ENCODE measurements at regions not wholly inside any gene's neighbourhood (a gene's known extent, or its start where the extent isn't known, plus 50 kb on each side); places are given as distances from the start of the nearest gene placed in this dataset.
"Not testable (repeated sequence)": the region's sequence is repeated elsewhere in the genome, so short reads cannot be mapped to it uniquely, and the experiment has no call there.

DNA sequence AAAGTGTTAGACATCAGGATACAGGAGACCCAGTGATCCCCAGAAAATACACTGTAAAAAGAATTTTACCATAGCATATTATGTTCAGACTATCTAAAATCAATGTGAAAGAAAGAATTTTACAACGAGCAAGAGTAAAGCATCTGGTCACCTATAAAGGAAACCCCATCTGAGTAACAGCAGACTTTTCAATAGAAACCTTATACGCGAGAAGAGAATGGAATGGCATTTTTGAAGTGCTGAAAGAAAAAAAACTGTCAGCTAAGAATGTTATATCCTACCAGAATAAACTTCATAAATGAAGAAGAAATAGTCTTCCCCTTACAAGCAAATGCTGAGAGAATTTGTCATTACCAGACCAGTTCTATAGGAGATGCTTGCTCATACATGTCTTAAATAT lies 532.1 kb upstream of the NR5A2 start:
- no peaks in the 10 kb centered on the region for H3K4me1 ChIP-seq
- H3K4me3 ChIP-seq, result no peak overlapping the region
- no peak overlapping the region for H3K27ac ChIP-seq
- WGBS, 2 donors, result 76 to 92% methylated on average over 3 of the region's 3 CpGs
- DNase-seq, result no peak
- intact Hi-C loops (cut with DNase I), result no loop called here
- no peak for ATAC-seq
- TF ChIP-seq POLR2A (IDR thresholded peaks at IDR 0.05), result no peak
- TF ChIP-seq, protein P1, sequence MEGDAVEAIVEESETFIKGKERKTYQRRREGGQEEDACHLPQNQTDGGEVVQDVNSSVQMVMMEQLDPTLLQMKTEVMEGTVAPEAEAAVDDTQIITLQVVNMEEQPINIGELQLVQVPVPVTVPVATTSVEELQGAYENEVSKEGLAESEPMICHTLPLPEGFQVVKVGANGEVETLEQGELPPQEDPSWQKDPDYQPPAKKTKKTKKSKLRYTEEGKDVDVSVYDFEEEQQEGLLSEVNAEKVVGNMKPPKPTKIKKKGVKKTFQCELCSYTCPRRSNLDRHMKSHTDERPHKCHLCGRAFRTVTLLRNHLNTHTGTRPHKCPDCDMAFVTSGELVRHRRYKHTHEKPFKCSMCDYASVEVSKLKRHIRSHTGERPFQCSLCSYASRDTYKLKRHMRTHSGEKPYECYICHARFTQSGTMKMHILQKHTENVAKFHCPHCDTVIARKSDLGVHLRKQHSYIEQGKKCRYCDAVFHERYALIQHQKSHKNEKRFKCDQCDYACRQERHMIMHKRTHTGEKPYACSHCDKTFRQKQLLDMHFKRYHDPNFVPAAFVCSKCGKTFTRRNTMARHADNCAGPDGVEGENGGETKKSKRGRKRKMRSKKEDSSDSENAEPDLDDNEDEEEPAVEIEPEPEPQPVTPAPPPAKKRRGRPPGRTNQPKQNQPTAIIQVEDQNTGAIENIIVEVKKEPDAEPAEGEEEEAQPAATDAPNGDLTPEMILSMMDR (IDR thresholded peaks at IDR 0.05), result no peak
- H3K27me3 ChIP-seq, result no peaks in the 10 kb centered on the region
- H3K9me3 ChIP-seq, result peaks cover 0 to 6% (median 0%) of the 10 kb centered on the region in 3 donors
- H3K36me3 ChIP-seq (replicated peaks in 1 of 2; ENCODE audit: insufficient read depth in 1 of 2, low read depth in 2 of 2), result no peaks in the 10 kb centered on the region

DNA sequence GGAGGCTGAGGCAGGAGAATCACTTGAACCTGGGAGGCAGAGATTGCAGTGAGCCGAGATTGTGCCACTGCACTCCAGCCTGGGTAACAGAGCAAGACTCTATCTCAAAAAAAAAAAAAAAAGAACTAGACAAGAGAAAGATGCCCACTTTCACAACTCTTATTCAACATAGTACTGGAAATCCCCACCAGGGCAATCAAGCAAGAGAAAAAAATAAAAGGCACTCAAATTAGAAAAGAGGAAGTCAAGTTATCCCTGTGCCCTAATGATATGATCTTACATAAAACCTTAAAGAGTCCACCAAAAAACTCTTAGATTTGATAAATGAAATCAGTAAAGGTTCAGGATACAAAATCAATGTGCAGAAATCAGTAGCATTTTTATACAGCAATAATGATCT lies 528.7 kb upstream of the NR5A2 start:
- DNase-seq; intact Hi-C loops (cut with DNase I); H3K27me3 ChIP-seq; H3K4me3 ChIP-seq; H3K36me3 ChIP-seq (replicated peaks in 1 of 2; ENCODE audit: insufficient read depth in 1 of 2, low read depth in 2 of 2); H3K9me3 ChIP-seq; H3K27ac ChIP-seq; H3K4me1 ChIP-seq; ATAC-seq: not testable (repeated sequence)
- 71 to 92% methylated on average over 1 of the region's 1 CpG for WGBS, 2 donors

- Histone ChIP-seq H3K27ac (no peak overlapping the region), H3K4me1 (no peaks in the 10 kb centered on the region), H3K27me3 (no peaks in the 10 kb centered on the region), H3K4me3 (no peak overlapping the region), H3K36me3 (replicated peaks in 1 of 2; ENCODE audit: insufficient read depth in 1 of 2, low read depth in 2 of 2) (no peaks in the 10 kb centered on the region), H3K9me3 (no peaks in the 10 kb centered on the region)
- no peak for ATAC-seq
- no peak for DNase-seq
- intact Hi-C loops (cut with DNase I), result no loop called here
- no peak for TF ChIP-seq POLR2A (IDR thresholded peaks at IDR 0.05)
- TF ChIP-seq, protein P1 (IDR thresholded peaks at IDR 0.05), result no peak
- WGBS, 2 donors, result 56 to 57% methylated on average over 3 of the region's 3 CpGs
Observed at GRCh38 chr1:199508072-199508471, 519.4 kb upstream of the NR5A2 start.

DNA sequence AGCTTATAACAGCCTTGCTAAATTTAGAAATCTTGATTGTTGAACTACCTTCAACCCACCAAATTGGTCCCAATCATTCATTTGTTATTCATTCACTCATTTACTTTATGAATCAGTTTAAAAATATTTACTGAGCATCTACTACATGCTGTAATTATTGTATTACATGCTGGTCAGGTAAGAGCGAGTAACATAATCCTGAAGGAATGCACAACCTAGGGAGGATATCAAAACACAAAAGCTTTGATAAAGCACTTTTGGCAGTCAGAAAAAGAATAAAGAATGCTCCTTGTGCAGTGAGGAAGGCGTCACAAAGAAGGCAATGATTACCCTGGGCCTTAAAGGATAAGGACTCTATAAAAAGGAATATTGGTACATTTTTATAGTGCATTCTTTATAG lies 518.9 kb upstream of the NR5A2 start:
- Histone ChIP-seq H3K27ac (no peak overlapping the region), H3K4me3 (no peak overlapping the region), H3K4me1 (no peaks in the 10 kb centered on the region), H3K9me3 (no peaks in the 10 kb centered on the region), H3K36me3 (replicated peaks in 1 of 2; ENCODE audit: insufficient read depth in 1 of 2, low read depth in 2 of 2) (no peaks in the 10 kb centered on the region), H3K27me3 (no peaks in the 10 kb centered on the region)
- ATAC-seq, result no peak
- TF ChIP-seq, protein P1 (IDR thresholded peaks at IDR 0.05), result no peak
- TF ChIP-seq POLR2A (IDR thresholded peaks at IDR 0.05), result no peak
- DNase-seq, result no peak
- intact Hi-C loops (cut with DNase I), result no loop called here
- 68 to 81% methylated on average over 2 of the region's 2 CpGs for WGBS, 2 donors

DNA sequence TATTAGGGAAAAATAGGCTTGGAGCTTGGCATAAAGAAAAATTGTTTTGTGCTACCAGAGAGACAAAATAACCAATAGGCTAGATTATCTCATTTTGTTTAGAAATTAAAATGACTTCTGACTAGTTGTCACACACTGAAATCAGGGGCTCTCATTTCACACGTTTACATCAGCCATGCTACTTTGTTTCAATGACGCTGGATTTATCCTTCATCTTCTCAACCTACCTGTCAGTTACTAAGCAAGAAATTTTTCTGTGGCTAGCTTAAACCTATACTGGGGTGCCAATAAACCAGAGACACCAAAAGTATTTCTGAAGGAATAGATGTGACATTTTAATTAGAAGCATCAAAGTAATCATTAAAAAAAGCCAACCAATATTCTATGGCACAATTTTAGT lies 518.1 kb upstream of the NR5A2 start:
- TF ChIP-seq POLR2A (IDR thresholded peaks at IDR 0.05), result no peak
- TF ChIP-seq, protein P1 (IDR thresholded peaks at IDR 0.05), result no peak
- intact Hi-C loops (cut with DNase I), result no loop called here
- ATAC-seq (no peak), DNase-seq (no peak)
- Histone ChIP-seq H3K9me3 (no peaks in the 10 kb centered on the region), H3K27ac (no peak overlapping the region), H3K4me3 (no peak overlapping the region), H3K4me1 (no peaks in the 10 kb centered on the region), H3K36me3 (replicated peaks in 1 of 2; ENCODE audit: insufficient read depth in 1 of 2, low read depth in 2 of 2) (no peaks in the 10 kb centered on the region), H3K27me3 (no peaks in the 10 kb centered on the region)
- WGBS, 2 donors, result 70 to 84% methylated on average over 2 of the region's 2 CpGs
